GM23338 (cell line): ENCODE measurements at regions not wholly inside any gene's neighbourhood (a gene's known extent, or its start where the extent isn't known, plus 50 kb on each side); places are given as distances from the start of the nearest gene placed in this dataset.

Experiments
- ATAC-seq: fragments of 200-7000 bp; cut with Tn5 transposase; 3 replicates; pipeline ENCODE4 v1.9.1; 2020
- DNase-seq: peaks from one replicate; pipeline ENCODE4 v3.0.0-alpha.2; 2015; ENCODE audit warnings: low spot score
- H2AFZ ChIP-seq: fragments of 200-600 bp; sonication (generic); 2 replicates; pipeline ENCODE4 v1.8.0; 2016; ENCODE audit warnings: antibody characterized with exemption, mild to moderate bottlenecking, moderate library complexity
- H3F3A ChIP-seq: fragments of 200-600 bp; sonication (generic); replicated peaks from 2 replicates; pipeline ENCODE4 v1.8.0; 2017; ENCODE audit warnings: antibody characterized with exemption, mixed run types, low read depth
- H3K27ac ChIP-seq: fragments of 200-600 bp; sonication (generic); 2 replicates; pipeline ENCODE4 v1.6.1; 2016; ENCODE audit warnings: low read depth
- H3K27me3 ChIP-seq: fragments of 200-600 bp; sonication (generic); 2 replicates; pipeline ENCODE4 v1.8.0; 2016; ENCODE audit warnings: mild to moderate bottlenecking, mixed run types, moderate library complexity; ENCODE audit not compliant: insufficient read depth
- H3K36me3 ChIP-seq: fragments of 200-600 bp; sonication (generic); 2 replicates; pipeline ENCODE4 v1.8.0; 2016; ENCODE audit warnings: mild to moderate bottlenecking; ENCODE audit not compliant: insufficient read depth
- H3K4me1 ChIP-seq: fragments of 200-600 bp; sonication (generic); 2 replicates; pipeline ENCODE4 v1.8.0; 2016; ENCODE audit warnings: mild to moderate bottlenecking, moderate library complexity; ENCODE audit not compliant: insufficient read depth
- H3K4me2 ChIP-seq: fragments of 200-600 bp; sonication (generic); 2 replicates; pipeline ENCODE4 v1.7.1; 2017; ENCODE audit warnings: mixed run types
- H3K4me3 ChIP-seq: fragments of 200-600 bp; sonication (generic); 2 replicates; pipeline ENCODE4 v1.6.1; 2016; ENCODE audit warnings: mixed run types
- H3K79me2 ChIP-seq: fragments of 200-600 bp; sonication (generic); replicated peaks from 2 replicates; pipeline ENCODE4 v1.8.0; 2017; ENCODE audit warnings: mild to moderate bottlenecking; ENCODE audit not compliant: insufficient read depth
- H3K9me2 ChIP-seq: fragments of 200-600 bp; sonication (generic); 2 replicates; pipeline ENCODE4 v1.8.0; 2017; ENCODE audit not compliant: insufficient read depth
- H4K20me1 ChIP-seq: fragments of 200-600 bp; sonication (generic); replicated peaks from 2 replicates; pipeline ENCODE4 v1.8.0; 2017; ENCODE audit warnings: mild to moderate bottlenecking; ENCODE audit not compliant: insufficient read depth
- H3K27ac Mint-ChIP-seq: 2 replicates; pipeline ENCODE4 v1.8.0; 2020; ENCODE audit warnings: inconsistent platforms, mild to moderate bottlenecking, moderate library complexity, mixed read lengths
- H3K27me3 Mint-ChIP-seq: 3 replicates; pipeline ENCODE4 v1.8.0; 2022; ENCODE audit warnings: low read depth, mild to moderate bottlenecking, moderate library complexity, mixed read lengths, inconsistent platforms; ENCODE audit not compliant: insufficient read depth, poor library complexity
- H3K36me3 Mint-ChIP-seq: 3 replicates; pipeline ENCODE4 v1.8.0; 2021; ENCODE audit warnings: low read depth, mild to moderate bottlenecking, inconsistent platforms, moderate library complexity, mixed read lengths
- H3K4me1 Mint-ChIP-seq: 3 replicates; pipeline ENCODE4 v1.8.0; 2020; ENCODE audit warnings: mild to moderate bottlenecking, inconsistent platforms, mixed read lengths
- H3K4me3 Mint-ChIP-seq: 3 replicates; pipeline ENCODE4 v1.8.0; 2021; ENCODE audit warnings: moderate library complexity, mild to moderate bottlenecking, inconsistent platforms, mixed read lengths
- H3K9me3 Mint-ChIP-seq: 3 replicates; pipeline ENCODE4 v1.8.0; 2020; ENCODE audit warnings: moderate library complexity, mild to moderate bottlenecking, inconsistent platforms, mixed read lengths
- CTCF ChIP-seq, 2 experiments: fragments of 200-600 bp in 1 of 2; sonication (generic) in 1 of 2; conservative IDR thresholded peaks; 2 replicates each; pipeline versions ENCODE4 v1.5.1 to v1.6.1; 2016 to 2017; ENCODE audit warnings: antibody characterized with exemption in 2 of 2, low read depth in 2 of 2, mild to moderate bottlenecking in 2 of 2, moderate library complexity in 1 of 2
- ETS1 ChIP-seq: IDR thresholded peaks from 2 replicates; pipeline ENCODE4 v1.6.1; 2016; ENCODE audit warnings: antibody characterized with exemption
- EZH2 ChIP-seq: fragments of 200-600 bp; sonication (generic); IDR thresholded peaks from one replicate; pipeline ENCODE4 v1.8.0; 2017; ENCODE audit warnings: antibody characterized with exemption, mild to moderate bottlenecking, low read depth; ENCODE audit not compliant: unreplicated experiment
- JUNB ChIP-seq: IDR thresholded peaks from one replicate; pipeline ENCODE4 v1.6.1; 2016; ENCODE audit warnings: antibody characterized with exemption; ENCODE audit not compliant: unreplicated experiment
- NANOG ChIP-seq: IDR thresholded peaks from 2 replicates; pipeline ENCODE4 v1.6.1; 2016; ENCODE audit warnings: antibody characterized with exemption, borderline replicate concordance
- POLR2AphosphoS5 ChIP-seq: IDR thresholded peaks from 2 replicates; pipeline ENCODE4 v1.6.1; 2016; ENCODE audit warnings: antibody characterized with exemption, low read depth
- REST ChIP-seq: IDR thresholded peaks from one replicate; pipeline ENCODE4 v1.6.1; 2018; ENCODE audit warnings: antibody characterized with exemption; ENCODE audit not compliant: unreplicated experiment
- STAT1 ChIP-seq: IDR thresholded peaks from one replicate; pipeline ENCODE4 v1.6.1; 2016; ENCODE audit warnings: antibody characterized with exemption; ENCODE audit not compliant: unreplicated experiment

GRCh38 chr1:82478916-82479315, 678.2 kb downstream of the ADGRL2 start (continued):
- TF ChIP-seq CTCF (conservative IDR thresholded peaks at IDR 0.05; ENCODE audit: low read depth in 2 of 2) (no peak), NANOG (no peak), ETS1 (no peak), JUNB (no peak), POLR2AphosphoS5 (no peak)

GRCh38 chr1:82472489-82473131, 671.9 kb downstream of the ADGRL2 start:
- no peak for ATAC-seq
- H3K4me3 ChIP-seq: no peak overlapping the region
- H3K4me1 Mint-ChIP-seq: no peaks in the 10 kb centered on the region
- H3K36me3 ChIP-seq: no peaks in the 10 kb centered on the region
- H3K9me3 Mint-ChIP-seq: peaks cover 8% of the 10 kb centered on the region; the same call in 2 of the 3 replicates
- no peak overlapping the region for H3K4me3 Mint-ChIP-seq
- H3F3A ChIP-seq: no peaks in the 10 kb centered on the region
- H3K9me2 ChIP-seq: 0 out of 2 replicates have a peak, but pooled peaks cover 3% of the 10 kb centered on the region
- no peak overlapping the region for H3K27ac Mint-ChIP-seq
- TF ChIP-seq STAT1: no peak
- no peak for TF ChIP-seq EZH2
- no peak for TF ChIP-seq ETS1
- no peak overlapping the region for H3K4me2 ChIP-seq
- no peak overlapping the region for H3K27ac ChIP-seq
- H3K79me2 ChIP-seq: no peaks in the 10 kb centered on the region
- H3K4me1 ChIP-seq: no peaks in the 10 kb centered on the region
- H3K36me3 Mint-ChIP-seq: peaks cover 7% of the 10 kb centered on the region; the same call in 2 of the 3 replicates
- H3K27me3 Mint-ChIP-seq: no peaks in the 10 kb centered on the region
- no peak for DNase-seq
- no peaks in the 10 kb centered on the region for H4K20me1 ChIP-seq
- H2AFZ ChIP-seq: no peak overlapping the region
- no peaks in the 10 kb centered on the region for H3K27me3 ChIP-seq

- Histone ChIP-seq H3F3A (no peaks in the 10 kb centered on the region), H4K20me1 (no peaks in the 10 kb centered on the region), H3K27me3 (no peaks in the 10 kb centered on the region), H3K4me1 (no peaks in the 10 kb centered on the region), H3K4me2 (no peak overlapping the region), H3K9me2 (no peaks in the 10 kb centered on the region), H3K36me3 (no peaks in the 10 kb centered on the region), H3K27ac (no peak overlapping the region), H2AFZ (no peak overlapping the region), H3K79me2 (no peaks in the 10 kb centered on the region), H3K4me3 (no peak overlapping the region)
- Mint-ChIP-seq H3K4me1 (peaks cover 5% of the 10 kb centered on the region), H3K27ac (no peak overlapping the region), H3K27me3 (no peaks in the 10 kb centered on the region), H3K36me3 (no peaks in the 10 kb centered on the region), H3K9me3 (no peaks in the 10 kb centered on the region), H3K4me3 (no peak overlapping the region)
- ATAC-seq: no peak
- no peak for DNase-seq
- TF ChIP-seq REST: no peak
These were observed 666.2 kb downstream of the ADGRL2 start for GRCh38 chr1:82466891-82467290.
